GM23338 (cell line): ENCODE measurements at regions not wholly inside any gene's neighbourhood (a gene's known extent, or its start where the extent isn't known, plus 50 kb on each side); places are given as distances from the start of the nearest gene placed in this dataset.

Experiments
- ATAC-seq: fragments of 200-7000 bp; cut with Tn5 transposase; 3 replicates; pipeline ENCODE4 v1.9.1; 2020
- DNase-seq: peaks from one replicate; pipeline ENCODE4 v3.0.0-alpha.2; 2015; ENCODE audit warnings: low spot score
- H2AFZ ChIP-seq: fragments of 200-600 bp; sonication (generic); 2 replicates; pipeline ENCODE4 v1.8.0; 2016; ENCODE audit warnings: antibody characterized with exemption, mild to moderate bottlenecking, moderate library complexity
- H3F3A ChIP-seq: fragments of 200-600 bp; sonication (generic); replicated peaks from 2 replicates; pipeline ENCODE4 v1.8.0; 2017; ENCODE audit warnings: antibody characterized with exemption, mixed run types, low read depth
- H3K27ac ChIP-seq: fragments of 200-600 bp; sonication (generic); 2 replicates; pipeline ENCODE4 v1.6.1; 2016; ENCODE audit warnings: low read depth
- H3K27me3 ChIP-seq: fragments of 200-600 bp; sonication (generic); 2 replicates; pipeline ENCODE4 v1.8.0; 2016; ENCODE audit warnings: mild to moderate bottlenecking, mixed run types, moderate library complexity; ENCODE audit not compliant: insufficient read depth
- H3K36me3 ChIP-seq: fragments of 200-600 bp; sonication (generic); 2 replicates; pipeline ENCODE4 v1.8.0; 2016; ENCODE audit warnings: mild to moderate bottlenecking; ENCODE audit not compliant: insufficient read depth
- H3K4me1 ChIP-seq: fragments of 200-600 bp; sonication (generic); 2 replicates; pipeline ENCODE4 v1.8.0; 2016; ENCODE audit warnings: mild to moderate bottlenecking, moderate library complexity; ENCODE audit not compliant: insufficient read depth
- H3K4me2 ChIP-seq: fragments of 200-600 bp; sonication (generic); 2 replicates; pipeline ENCODE4 v1.7.1; 2017; ENCODE audit warnings: mixed run types
- H3K4me3 ChIP-seq: fragments of 200-600 bp; sonication (generic); 2 replicates; pipeline ENCODE4 v1.6.1; 2016; ENCODE audit warnings: mixed run types
- H3K79me2 ChIP-seq: fragments of 200-600 bp; sonication (generic); replicated peaks from 2 replicates; pipeline ENCODE4 v1.8.0; 2017; ENCODE audit warnings: mild to moderate bottlenecking; ENCODE audit not compliant: insufficient read depth
- H3K9me2 ChIP-seq: fragments of 200-600 bp; sonication (generic); 2 replicates; pipeline ENCODE4 v1.8.0; 2017; ENCODE audit not compliant: insufficient read depth
- H4K20me1 ChIP-seq: fragments of 200-600 bp; sonication (generic); replicated peaks from 2 replicates; pipeline ENCODE4 v1.8.0; 2017; ENCODE audit warnings: mild to moderate bottlenecking; ENCODE audit not compliant: insufficient read depth
- H3K27ac Mint-ChIP-seq: 2 replicates; pipeline ENCODE4 v1.8.0; 2020; ENCODE audit warnings: inconsistent platforms, mild to moderate bottlenecking, moderate library complexity, mixed read lengths
- H3K27me3 Mint-ChIP-seq: 3 replicates; pipeline ENCODE4 v1.8.0; 2022; ENCODE audit warnings: low read depth, mild to moderate bottlenecking, moderate library complexity, mixed read lengths, inconsistent platforms; ENCODE audit not compliant: insufficient read depth, poor library complexity
- H3K36me3 Mint-ChIP-seq: 3 replicates; pipeline ENCODE4 v1.8.0; 2021; ENCODE audit warnings: low read depth, mild to moderate bottlenecking, inconsistent platforms, moderate library complexity, mixed read lengths
- H3K4me1 Mint-ChIP-seq: 3 replicates; pipeline ENCODE4 v1.8.0; 2020; ENCODE audit warnings: mild to moderate bottlenecking, inconsistent platforms, mixed read lengths
- H3K4me3 Mint-ChIP-seq: 3 replicates; pipeline ENCODE4 v1.8.0; 2021; ENCODE audit warnings: moderate library complexity, mild to moderate bottlenecking, inconsistent platforms, mixed read lengths
- H3K9me3 Mint-ChIP-seq: 3 replicates; pipeline ENCODE4 v1.8.0; 2020; ENCODE audit warnings: moderate library complexity, mild to moderate bottlenecking, inconsistent platforms, mixed read lengths
- CREB1 ChIP-seq: fragments of 250-450 bp; sonication (Bioruptor Pico); IDR thresholded peaks from 2 replicates; pipeline ENCODE4 v1.5.0; 2020; ENCODE audit warnings: low read depth, mild to moderate bottlenecking, moderate library complexity
- CTCF ChIP-seq, 2 experiments: fragments of 200-600 bp in 1 of 2; sonication (generic) in 1 of 2; conservative IDR thresholded peaks; 2 replicates each; pipeline versions ENCODE4 v1.5.1 to v1.6.1; 2016 to 2017; ENCODE audit warnings: antibody characterized with exemption in 2 of 2, low read depth in 2 of 2, mild to moderate bottlenecking in 2 of 2, moderate library complexity in 1 of 2
- EZH2phosphoT487 ChIP-seq: fragments of 200-600 bp; sonication (generic); IDR thresholded peaks from one replicate; pipeline ENCODE4 v1.8.1; 2018; ENCODE audit warnings: antibody characterized with exemption; ENCODE audit not compliant: unreplicated experiment
- NANOG ChIP-seq: IDR thresholded peaks from 2 replicates; pipeline ENCODE4 v1.6.1; 2016; ENCODE audit warnings: antibody characterized with exemption, borderline replicate concordance
- POLR2AphosphoS5 ChIP-seq: IDR thresholded peaks from 2 replicates; pipeline ENCODE4 v1.6.1; 2016; ENCODE audit warnings: antibody characterized with exemption, low read depth
- REST ChIP-seq: IDR thresholded peaks from one replicate; pipeline ENCODE4 v1.6.1; 2018; ENCODE audit warnings: antibody characterized with exemption; ENCODE audit not compliant: unreplicated experiment
- ZNF114 ChIP-seq: fragments of 250-450 bp; sonication (Bioruptor Pico); IDR thresholded peaks from 2 replicates; pipeline ENCODE4 v1.5.0; 2020; ENCODE audit warnings: mild to moderate bottlenecking, moderate library complexity
- ZNF331 ChIP-seq: fragments of 250-450 bp; sonication (Bioruptor Pico); IDR thresholded peaks from 2 replicates; pipeline ENCODE4 v1.5.0; 2020; ENCODE audit warnings: low read depth, mild to moderate bottlenecking, moderate library complexity
- ZNF462 ChIP-seq: fragments of 250-450 bp; sonication (Bioruptor Pico); IDR thresholded peaks from 2 replicates; pipeline ENCODE4 v1.5.0; 2020; ENCODE audit warnings: mild to moderate bottlenecking, moderate library complexity

- Mint-ChIP-seq H3K36me3 (peaks cover 5% of the 10 kb centered on the region; the same call in 2 of the 3 replicates), H3K27me3 (peaks cover 8% of the 10 kb centered on the region), H3K9me3 (peaks cover 7% of the 10 kb centered on the region; the same call in 2 of the 3 replicates), H3K4me3 (no peak overlapping the region), H3K4me1 (peaks cover 10% of the 10 kb centered on the region), H3K27ac (no peak overlapping the region; the same call in 1 of the 2 replicates)
- Histone ChIP-seq H2AFZ (peak overlapping the region; percentile 38), H3K79me2 (no peaks in the 10 kb centered on the region), H3K4me1 (0 out of 2 replicates have a peak, but pooled peaks cover 4% of the 10 kb centered on the region), H3K9me2 (peaks cover 3% of the 10 kb centered on the region; the same call in 1 of the 2 replicates), H3F3A (no peaks in the 10 kb centered on the region), H3K27me3 (no peaks in the 10 kb centered on the region), H3K4me3 (no peak overlapping the region), H3K4me2 (no peak overlapping the region), H3K36me3 (no peaks in the 10 kb centered on the region), H4K20me1 (no peaks in the 10 kb centered on the region), H3K27ac (no peak overlapping the region)
- TF ChIP-seq CREB1 (CRISPR knock-in tag) (no peak), CTCF (conservative IDR thresholded peaks at IDR 0.05; ENCODE audit: low read depth in 2 of 2) (no peak), ZNF331 (CRISPR knock-in tag) (no peak), POLR2AphosphoS5 (no peak), ZNF462 (no peak), EZH2phosphoT487 (no peak), ZNF114 (no peak), NANOG (no peak), REST (no peak)
- ATAC-seq = no peak
- DNase-seq = peak; percentile 48
Measured at GRCh38 chr9:88831713-88832407, 159.4 kb upstream of the S1PR3 start.
